Stomach (tissue), 4 donors: ENCODE measurements at regions not wholly inside any gene's neighbourhood (a gene's known extent, or its start where the extent isn't known, plus 50 kb on each side); places are given as distances from the start of the nearest gene placed in this dataset.

Source experiments
- CTCF ChIP-seq, 7 experiments: fragments of 450-650 bp in 4 of 7; fragments of 200-600 bp in 3 of 7; sonication (generic) in 3 of 7; IDR thresholded peaks; one replicate each; pipeline ENCODE4 v1.5.1; 2016 to 2019; ENCODE audit warnings: antibody characterized with exemption in 7 of 7, control low read depth in 2 of 7, mild to moderate bottlenecking in 1 of 7
- POLR2A ChIP-seq, 4 donors: fragments of 450-650 bp; IDR thresholded peaks; one replicate each; pipeline ENCODE4 v1.6.1; 2016; ENCODE audit warnings: antibody characterized with exemption in 4 of 4, control low read depth in 2 of 4, mild to moderate bottlenecking in 1 of 4, moderate library complexity in 1 of 4

GRCh38 chr1:110760321-110760720 lies 85.6 kb upstream of the KCNA3 start:
- TF ChIP-seq POLR2A (IDR thresholded peaks at IDR 0.05) = no peak
- TF ChIP-seq CTCF (IDR thresholded peaks at IDR 0.05) = no peak
